Gastroesophageal sphincter (tissue), 4 donors: ENCODE measurements at regions not wholly inside any gene's neighbourhood (a gene's known extent, or its start where the extent isn't known, plus 50 kb on each side); places are given as distances from the start of the nearest gene placed in this dataset.

Experiments
- ATAC-seq: fragments of 150-250 bp; one replicate; pipeline ENCODE4 v1.9.1; 2016; ENCODE audit warnings: mild to moderate bottlenecking, moderate library complexity
- H3K27ac ChIP-seq, 4 donors: fragments of 200-600 bp; sonication (generic) in 3 of 4; 1 replicate in 3 of 4; 2 replicates in 1 of 4; pipeline ENCODE4 v1.5.1; 2016 to 2019
- H3K27me3 ChIP-seq: fragments of 200-600 bp; sonication (generic); one replicate; pipeline ENCODE4 v1.5.1; 2019
- H3K36me3 ChIP-seq, 2 donors: fragments of 200-600 bp; sonication (generic); one replicate each; pipeline ENCODE4 v1.5.1; 2019; ENCODE audit warnings: control low read depth in 1 of 2
- H3K4me1 ChIP-seq, 3 donors: fragments of 200-600 bp; sonication (generic); 1 replicate in 2 of 3; 2 replicates in 1 of 3; pipeline ENCODE4 v1.5.1; 2016 to 2019; ENCODE audit warnings: control low read depth in 2 of 3
- H3K4me3 ChIP-seq, 2 donors: fragments of 200-600 bp; sonication (generic); one replicate each; pipeline ENCODE4 v1.5.1; 2019; ENCODE audit warnings: mild to moderate bottlenecking in 1 of 2, moderate library complexity in 1 of 2
- H3K9me3 ChIP-seq, 3 donors: fragments of 200-600 bp; sonication (generic); one replicate each; pipeline ENCODE4 v1.5.1; 2017 to 2019; ENCODE audit warnings: control low read depth in 2 of 3
- EP300 ChIP-seq: sonication (generic); formaldehyde crosslinking; IDR thresholded peaks from one replicate; pipeline ENCODE4 v1.6.1; 2017; ENCODE audit warnings: antibody characterized with exemption, mild to moderate bottlenecking
- POLR2A ChIP-seq, 2 donors: fragments of 450-650 bp; IDR thresholded peaks; one replicate each; pipeline ENCODE4 v1.6.1; 2017; ENCODE audit warnings: antibody characterized with exemption in 2 of 2, mild to moderate bottlenecking in 2 of 2, moderate library complexity in 1 of 2
- POLR2AphosphoS5 ChIP-seq: sonication (generic); formaldehyde crosslinking; IDR thresholded peaks from one replicate; pipeline ENCODE4 v1.6.1; 2017; ENCODE audit warnings: antibody characterized with exemption
- WGBS, 2 donors: methylation state at CpG; one replicate each; pipeline ENCODE4 v1.1.5; 2018; ENCODE audit warnings: low coverage in 1 of 2; 5-methylcytosine and 5-hydroxymethylcytosine counted together
- TF ChIP-seq, protein P1 (sequence below), 4 experiments: fragments of 200-600 bp in 2 of 4; fragments of 450-650 bp in 2 of 4; sonication (generic) in 1 of 4; IDR thresholded peaks; one replicate each; pipeline ENCODE4 v1.5.1; 2017 to 2019; ENCODE audit warnings: antibody characterized with exemption in 4 of 4, mild to moderate bottlenecking in 2 of 4, moderate library complexity in 2 of 4

DNA sequence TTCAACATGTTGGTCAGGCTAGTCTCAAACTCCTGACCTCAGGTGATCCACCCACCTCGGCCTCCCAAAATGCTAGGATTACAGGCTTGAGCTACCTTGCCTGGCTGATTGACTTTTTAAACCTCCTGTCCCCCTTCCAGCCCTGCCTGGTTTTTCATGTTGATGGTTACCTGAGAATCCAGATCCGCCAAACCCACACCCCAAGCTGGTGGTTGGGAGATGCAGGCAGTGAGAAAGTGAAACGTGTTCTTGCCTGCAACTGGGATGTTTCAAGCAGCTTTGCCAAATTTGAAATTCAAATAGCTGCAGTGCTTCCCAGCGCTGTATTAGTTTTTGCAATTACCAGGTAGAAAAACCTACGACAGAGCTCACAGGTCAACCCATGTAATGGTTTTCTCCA is 238.3 kb upstream of the PWP1 start:
- H3K27ac ChIP-seq = no peak overlapping the region
- no peak for ATAC-seq
- peaks cover 13% of the 10 kb centered on the region for H3K27me3 ChIP-seq
- H3K4me3 ChIP-seq = no peak overlapping the region
- H3K9me3 ChIP-seq = no peaks in the 10 kb centered on the region
- WGBS, 2 donors = 78% methylated on average over 5 of the region's 5 CpGs; no CpG with 5 or more reads in 1 of the 2 donors
- H3K36me3 ChIP-seq = no peaks in the 10 kb centered on the region
- H3K4me1 ChIP-seq = peaks cover 0 to 6% (median 0%) of the 10 kb centered on the region in 3 donors
- TF ChIP-seq POLR2A (IDR thresholded peaks at IDR 0.05) (no peak), POLR2AphosphoS5 (no peak), EP300 (no peak)
- TF ChIP-seq, protein P1, sequence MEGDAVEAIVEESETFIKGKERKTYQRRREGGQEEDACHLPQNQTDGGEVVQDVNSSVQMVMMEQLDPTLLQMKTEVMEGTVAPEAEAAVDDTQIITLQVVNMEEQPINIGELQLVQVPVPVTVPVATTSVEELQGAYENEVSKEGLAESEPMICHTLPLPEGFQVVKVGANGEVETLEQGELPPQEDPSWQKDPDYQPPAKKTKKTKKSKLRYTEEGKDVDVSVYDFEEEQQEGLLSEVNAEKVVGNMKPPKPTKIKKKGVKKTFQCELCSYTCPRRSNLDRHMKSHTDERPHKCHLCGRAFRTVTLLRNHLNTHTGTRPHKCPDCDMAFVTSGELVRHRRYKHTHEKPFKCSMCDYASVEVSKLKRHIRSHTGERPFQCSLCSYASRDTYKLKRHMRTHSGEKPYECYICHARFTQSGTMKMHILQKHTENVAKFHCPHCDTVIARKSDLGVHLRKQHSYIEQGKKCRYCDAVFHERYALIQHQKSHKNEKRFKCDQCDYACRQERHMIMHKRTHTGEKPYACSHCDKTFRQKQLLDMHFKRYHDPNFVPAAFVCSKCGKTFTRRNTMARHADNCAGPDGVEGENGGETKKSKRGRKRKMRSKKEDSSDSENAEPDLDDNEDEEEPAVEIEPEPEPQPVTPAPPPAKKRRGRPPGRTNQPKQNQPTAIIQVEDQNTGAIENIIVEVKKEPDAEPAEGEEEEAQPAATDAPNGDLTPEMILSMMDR (IDR thresholded peaks at IDR 0.05) = no peak

DNA sequence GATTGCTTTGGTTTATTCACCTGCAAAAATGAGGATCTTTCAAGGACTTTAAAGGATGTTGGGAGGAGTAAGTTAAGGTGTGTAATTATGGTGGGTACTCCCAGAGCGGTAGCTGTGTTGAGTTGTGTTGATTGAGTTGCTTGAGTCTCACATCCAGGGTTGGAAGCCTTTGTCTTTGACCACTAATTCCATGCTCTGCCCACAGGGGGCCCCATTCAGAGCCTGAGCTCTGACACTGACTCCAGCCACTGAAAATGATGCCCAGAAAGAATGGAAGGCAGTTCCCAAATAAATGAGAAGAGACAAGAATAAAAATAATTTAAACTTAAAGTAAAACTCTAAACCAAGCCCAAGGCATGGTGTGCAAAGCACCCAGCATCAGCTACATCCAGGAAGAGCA is 237.4 kb upstream of the PWP1 start:
- no peak overlapping the region for H3K27ac ChIP-seq
- 71 to 75% methylated on average over 1 of the region's 1 CpG for WGBS, 2 donors
- H3K9me3 ChIP-seq = no peaks in the 10 kb centered on the region
- no peaks in the 10 kb centered on the region for H3K4me1 ChIP-seq
- TF ChIP-seq POLR2A (IDR thresholded peaks at IDR 0.05) = no peak
- TF ChIP-seq, protein P1 (IDR thresholded peaks at IDR 0.05) = no peak
- TF ChIP-seq POLR2AphosphoS5 = no peak
- TF ChIP-seq EP300 = no peak
- H3K27me3 ChIP-seq = peaks cover 18% of the 10 kb centered on the region
- ATAC-seq = no peak
- no peaks in the 10 kb centered on the region for H3K36me3 ChIP-seq
- H3K4me3 ChIP-seq = no peak overlapping the region

DNA sequence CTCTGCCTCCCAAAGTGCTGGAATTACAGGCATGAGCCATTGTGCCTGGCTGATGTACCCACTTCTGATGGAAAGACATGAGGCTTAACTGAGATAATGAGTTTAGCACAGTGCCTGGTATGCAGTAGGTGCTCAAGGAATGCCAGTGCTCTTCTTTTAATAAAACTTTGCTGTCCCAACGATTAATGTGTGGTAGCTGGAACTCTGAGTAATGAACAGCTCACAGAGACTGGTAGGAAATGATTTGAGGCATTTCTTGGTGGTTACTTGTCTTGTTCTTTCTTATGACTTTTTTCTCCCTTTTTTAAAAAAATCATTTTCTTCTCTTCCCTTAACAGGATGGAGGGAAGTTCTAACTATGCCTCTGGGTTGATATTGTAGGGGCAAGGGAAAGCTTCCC is 235.7 kb upstream of the PWP1 start:
- Histone ChIP-seq H3K9me3 (no peaks in the 10 kb centered on the region), H3K4me3 (no peak overlapping the region), H3K27me3 (peaks cover 18% of the 10 kb centered on the region), H3K27ac (no peak overlapping the region), H3K36me3 (no peaks in the 10 kb centered on the region), H3K4me1 (no peaks in the 10 kb centered on the region)
- TF ChIP-seq, protein P1 (IDR thresholded peaks at IDR 0.05) = no peak
- TF ChIP-seq POLR2AphosphoS5 = no peak
- TF ChIP-seq EP300 = no peak
- TF ChIP-seq POLR2A (IDR thresholded peaks at IDR 0.05) = no peak
- WGBS, 2 donors = 60 to 82% methylated on average over 1 of the region's 1 CpG
- ATAC-seq = no peak

- no peak overlapping the region for H3K4me3 ChIP-seq
- no peaks in the 10 kb centered on the region for H3K9me3 ChIP-seq
- TF ChIP-seq, protein P1 (IDR thresholded peaks at IDR 0.05) = no peak
- TF ChIP-seq POLR2A (IDR thresholded peaks at IDR 0.05) (no peak), POLR2AphosphoS5 (no peak), EP300 (no peak)
- ATAC-seq = no peak
- no peak overlapping the region for H3K27ac ChIP-seq
- 24% methylated on average over 3 of the region's 3 CpGs; no CpG with 5 or more reads in 1 of the 2 donors for WGBS, 2 donors
- H3K27me3 ChIP-seq = peaks cover 18% of the 10 kb centered on the region
- H3K4me1 ChIP-seq = no peaks in the 10 kb centered on the region
- H3K36me3 ChIP-seq = no peaks in the 10 kb centered on the region
Measured at GRCh38 chr12:107450541-107450940, 235.1 kb upstream of the PWP1 start.

DNA sequence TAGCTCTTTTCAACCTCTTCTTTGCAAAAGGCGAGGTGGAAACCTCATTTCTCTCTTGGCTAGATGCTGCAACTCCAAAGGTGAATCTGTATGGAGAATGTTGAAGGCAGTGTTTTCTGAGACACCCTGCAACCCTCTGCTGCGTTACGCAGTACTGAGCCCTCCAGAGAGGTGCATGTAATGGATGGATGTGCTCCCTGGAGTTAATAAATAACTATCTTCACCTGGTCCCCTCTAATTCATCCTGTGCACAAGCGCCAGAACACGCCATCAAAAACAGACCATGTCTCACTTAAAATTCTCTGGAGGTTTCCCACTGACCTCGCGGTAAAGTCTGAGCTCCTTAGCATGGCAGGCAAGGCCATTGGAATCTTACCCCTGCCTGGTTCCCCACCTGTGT is 234.4 kb upstream of the PWP1 start:
- no peak overlapping the region for H3K4me3 ChIP-seq
- H3K27ac ChIP-seq = no peak overlapping the region
- 75 to 79% methylated on average over 6 to 7 of the region's 7 CpGs for WGBS, 2 donors
- ATAC-seq = no peak
- TF ChIP-seq EP300 = no peak
- no peak for TF ChIP-seq POLR2AphosphoS5
- TF ChIP-seq, protein P1 (IDR thresholded peaks at IDR 0.05) = no peak
- no peak for TF ChIP-seq POLR2A (IDR thresholded peaks at IDR 0.05)
- H3K4me1 ChIP-seq = no peaks in the 10 kb centered on the region
- no peaks in the 10 kb centered on the region for H3K9me3 ChIP-seq
- H3K27me3 ChIP-seq = peaks cover 18% of the 10 kb centered on the region
- H3K36me3 ChIP-seq = no peaks in the 10 kb centered on the region
